Tongue (tissue), 1 donor: ENCODE measurements at regions not wholly inside any gene's neighbourhood (a gene's known extent, or its start where the extent isn't known, plus 50 kb on each side); places are given as distances from the start of the nearest gene placed in this dataset.

Experiments
- DNase-seq: peaks from one replicate; pipeline ENCODE4 v3.0.0-alpha.2; 2015

DNA sequence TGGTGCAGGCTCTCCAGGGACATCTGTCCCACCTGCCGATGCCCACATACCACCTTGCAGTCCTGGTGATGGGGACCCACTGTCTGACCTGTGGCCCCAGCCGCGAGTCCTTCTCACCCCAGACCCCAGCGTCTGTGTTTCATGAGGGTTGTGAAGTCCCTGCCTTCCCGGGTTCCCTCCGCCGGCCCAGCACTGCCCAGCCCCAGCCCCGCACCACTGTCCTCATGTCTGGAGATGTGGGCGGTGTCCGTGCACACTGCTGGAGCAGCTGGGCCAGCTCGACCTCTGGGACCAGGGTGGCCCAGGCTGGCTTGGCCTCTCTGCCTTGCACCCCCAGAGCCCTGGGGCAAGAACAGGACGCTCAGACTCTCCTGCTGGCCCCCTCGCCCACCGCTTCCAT, 199.5 kb upstream of the CIBAR2 start:
- no peak for DNase-seq

DNA sequence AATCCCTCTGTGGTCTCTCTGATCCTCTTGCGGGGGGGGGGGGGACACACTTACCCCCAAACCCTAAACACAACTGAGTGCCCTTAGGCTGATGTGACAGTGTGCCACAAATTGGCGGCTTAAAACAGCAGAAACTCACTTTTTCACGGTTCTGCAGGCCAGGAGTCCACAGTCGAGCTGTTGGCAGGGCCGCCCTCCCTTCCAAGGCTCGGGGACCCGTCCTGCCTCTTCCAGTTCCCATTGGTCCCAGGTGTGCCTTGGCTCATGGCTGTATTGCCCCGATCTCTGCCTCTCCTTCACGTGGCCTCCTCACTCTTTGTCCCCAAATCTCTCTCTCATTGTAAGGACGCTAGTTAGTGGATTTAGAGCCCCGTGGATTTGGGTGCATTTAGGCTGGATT, 199.9 kb upstream of the CIBAR2 start:
- DNase-seq: no peak

DNA sequence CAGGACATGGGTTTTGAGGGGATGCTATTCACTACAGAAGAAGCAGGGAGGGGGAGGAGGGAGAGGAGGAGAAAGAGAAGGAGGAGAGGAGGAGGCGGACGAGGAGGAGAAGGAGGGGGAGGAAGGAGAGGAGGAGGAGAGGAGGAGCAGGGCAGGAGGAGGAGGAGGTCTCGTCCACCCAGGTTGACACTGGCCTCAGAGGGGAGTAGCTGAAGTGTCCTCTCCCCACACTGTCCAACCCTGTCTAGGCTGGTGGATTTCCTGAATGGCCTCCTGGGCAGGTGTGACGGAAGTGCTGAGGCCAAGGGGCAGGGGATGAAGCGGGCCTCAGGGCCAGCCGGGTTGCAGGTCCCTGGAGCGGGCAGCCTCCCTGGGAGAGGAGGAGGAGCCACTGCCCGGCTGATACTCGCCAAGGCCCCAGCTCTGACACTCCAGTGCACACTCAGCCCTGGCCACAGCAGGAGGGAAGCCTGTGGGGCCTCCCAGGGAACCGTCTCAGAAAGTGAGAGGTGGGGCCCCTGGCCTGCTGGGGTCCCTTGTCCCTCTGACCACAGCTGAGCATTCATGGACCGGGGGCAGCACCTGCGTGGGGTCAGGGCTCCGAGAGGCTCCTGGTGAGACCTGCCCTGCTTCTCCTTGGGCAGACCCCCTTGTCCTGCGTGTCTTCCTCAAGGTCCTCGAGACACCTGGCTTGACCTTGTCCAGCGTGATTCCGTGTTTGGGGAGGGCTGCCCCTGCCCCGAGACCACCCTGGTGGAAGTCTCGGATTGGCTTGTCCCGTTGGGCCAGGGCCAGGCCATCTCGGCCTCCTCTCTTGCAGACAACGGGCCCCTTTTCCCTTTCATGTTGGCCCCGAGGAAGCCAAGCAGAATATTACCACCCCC, 200.6 kb upstream of the CIBAR2 start:
- DNase-seq: no peak

DNA sequence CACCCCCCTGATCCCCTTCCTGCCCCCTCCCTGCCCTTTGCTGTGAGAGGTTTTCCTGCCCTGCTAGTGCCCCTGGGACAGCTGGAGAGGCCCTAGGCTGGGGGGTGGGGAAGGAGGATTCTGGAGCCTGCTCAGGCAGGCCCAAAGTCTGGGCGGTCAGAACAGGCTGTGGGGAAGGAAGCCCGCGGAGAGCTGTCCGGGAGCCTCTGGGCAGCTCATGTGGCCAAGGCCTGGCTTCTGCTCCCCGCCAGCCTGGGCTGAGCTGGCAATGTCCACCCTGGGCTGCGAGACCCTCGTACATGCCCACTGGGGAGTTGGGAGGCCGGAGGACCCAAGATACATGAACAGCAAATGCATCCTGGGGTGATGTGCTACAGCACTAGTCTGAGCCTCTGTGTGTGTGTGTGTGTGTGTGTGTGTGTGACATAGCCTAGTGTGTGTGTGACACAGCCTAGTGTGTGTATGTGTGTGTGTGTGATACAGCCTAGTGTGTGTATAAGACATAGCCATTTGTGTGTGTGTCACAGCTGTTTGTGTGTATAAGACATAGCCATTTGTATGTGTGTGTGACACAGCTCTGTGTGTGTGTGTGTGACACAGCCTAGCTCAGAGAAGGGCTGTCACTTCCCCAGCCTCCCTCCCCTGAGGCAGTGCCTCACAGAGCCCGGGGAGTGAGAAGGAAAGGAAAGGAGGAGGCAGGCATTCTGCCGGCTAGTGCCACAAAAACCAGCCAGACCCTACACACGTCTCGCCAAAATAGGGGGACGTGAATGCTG, 201.4 kb upstream of the CIBAR2 start:
- DNase-seq: peak; percentile 78

DNA sequence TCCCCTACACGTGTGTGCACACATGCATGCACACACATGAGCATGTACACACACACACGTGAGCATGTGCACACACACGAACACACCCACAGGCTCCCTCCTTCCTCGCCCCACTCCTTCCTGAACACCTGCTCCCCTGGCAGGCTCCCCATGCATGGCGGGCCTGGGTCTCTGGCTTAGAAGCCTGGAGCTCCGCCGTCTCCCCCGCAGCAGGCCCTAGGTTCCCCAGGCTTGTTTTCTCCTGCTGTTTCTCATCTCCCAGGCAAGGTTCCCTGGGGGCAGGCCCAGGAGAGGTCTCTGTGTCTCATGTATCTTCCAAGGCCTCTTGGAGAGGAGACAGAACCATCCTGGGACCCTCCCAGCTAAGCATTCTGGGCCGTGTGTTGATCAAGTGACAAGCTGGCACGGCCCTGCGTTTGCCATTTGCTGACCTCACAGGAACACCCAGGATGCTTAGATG, 202.3 kb upstream of the CIBAR2 start:
- peak; percentile 64 for DNase-seq

DNA sequence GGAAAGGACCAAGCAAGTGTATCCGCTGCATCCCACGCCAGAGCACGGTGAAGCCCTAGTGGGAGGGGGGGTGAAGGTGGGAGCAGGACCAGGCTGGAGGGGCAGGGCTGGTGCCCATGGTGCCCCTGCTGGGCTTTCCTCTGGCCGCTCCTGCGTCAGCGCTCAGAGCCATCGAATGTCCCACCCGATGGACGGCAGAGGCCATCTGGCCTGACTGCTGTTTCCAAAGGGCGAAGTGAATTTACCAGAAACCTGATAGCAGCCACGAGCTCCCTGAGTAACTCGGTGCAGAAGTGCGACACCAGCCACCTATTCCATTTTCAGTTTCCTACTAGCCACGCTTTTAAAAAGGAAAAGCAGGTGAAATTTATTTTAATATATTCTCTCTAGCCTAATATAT, 203.6 kb upstream of the CIBAR2 start:
- no peak for DNase-seq

DNA sequence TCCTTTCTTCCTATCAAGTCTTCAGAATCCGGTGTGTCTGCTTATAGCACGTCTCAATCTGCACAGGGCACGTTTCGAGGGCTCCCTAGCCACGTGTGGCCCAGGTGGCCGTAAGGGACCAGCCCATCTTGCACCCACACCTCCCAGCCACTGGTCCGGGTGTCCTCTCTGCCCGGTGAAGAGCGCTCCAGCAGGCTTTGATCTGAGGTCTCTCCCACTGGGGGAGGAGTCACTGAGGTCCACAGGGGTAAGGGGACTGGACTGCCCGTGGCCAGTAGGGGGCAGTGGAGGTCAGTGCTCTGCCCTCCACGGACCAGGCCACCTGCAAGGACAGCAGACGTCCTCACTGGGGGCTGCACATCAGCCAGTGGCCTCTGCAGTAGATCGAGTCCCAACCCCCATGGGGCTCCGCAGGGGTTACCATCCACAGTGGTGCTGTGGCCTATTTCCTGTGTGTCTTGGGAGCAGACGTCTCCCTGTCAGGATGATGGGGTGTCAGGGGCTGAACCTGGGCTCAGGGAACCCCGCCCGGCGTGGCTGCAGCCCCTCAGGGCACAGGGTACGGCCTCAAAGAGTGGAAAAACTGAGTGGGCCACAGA, 204.1 kb upstream of the CIBAR2 start:
- peak; percentile 67 for DNase-seq

DNA sequence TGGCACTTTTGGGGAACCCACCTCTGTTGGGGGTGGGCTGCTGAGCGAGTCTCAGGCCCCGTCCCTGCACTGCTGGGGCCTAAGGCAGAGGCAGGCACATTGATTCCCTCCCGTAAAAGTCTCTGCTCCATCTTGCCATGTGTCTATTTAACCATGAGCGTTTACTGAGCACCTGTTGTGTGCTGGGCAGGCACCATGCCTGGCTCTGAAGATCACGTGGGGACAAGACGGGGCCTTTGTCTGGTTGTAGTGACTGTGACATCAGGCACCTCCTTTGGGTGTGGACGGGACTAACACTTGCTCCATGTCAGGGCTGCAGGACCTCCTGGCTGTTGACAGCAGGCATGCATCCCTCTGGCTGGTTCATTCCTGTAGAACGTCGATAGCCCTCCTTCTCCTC, 204.7 kb upstream of the CIBAR2 start:
- peak; percentile 72 for DNase-seq

DNA sequence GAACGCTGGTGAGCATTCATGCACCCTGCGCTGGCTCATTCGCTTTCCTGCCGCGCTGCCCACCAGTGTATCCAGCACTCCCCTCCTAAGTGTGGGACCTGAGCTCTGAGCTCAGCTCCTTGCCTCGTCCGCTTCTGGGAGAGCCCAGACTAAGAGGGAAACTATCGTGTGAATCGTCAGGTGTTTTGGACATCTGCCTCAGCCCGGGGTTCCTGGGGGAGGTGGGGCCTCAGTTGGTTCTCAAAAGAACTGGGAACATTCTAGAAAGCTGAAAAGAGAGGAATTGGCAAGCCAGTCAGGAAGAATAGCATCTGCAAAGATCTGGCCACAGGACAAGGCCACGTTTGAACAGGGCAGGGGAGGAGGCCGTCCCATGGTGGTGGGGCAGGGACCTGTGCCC, 205.4 kb upstream of the CIBAR2 start:
- no peak for DNase-seq

DNA sequence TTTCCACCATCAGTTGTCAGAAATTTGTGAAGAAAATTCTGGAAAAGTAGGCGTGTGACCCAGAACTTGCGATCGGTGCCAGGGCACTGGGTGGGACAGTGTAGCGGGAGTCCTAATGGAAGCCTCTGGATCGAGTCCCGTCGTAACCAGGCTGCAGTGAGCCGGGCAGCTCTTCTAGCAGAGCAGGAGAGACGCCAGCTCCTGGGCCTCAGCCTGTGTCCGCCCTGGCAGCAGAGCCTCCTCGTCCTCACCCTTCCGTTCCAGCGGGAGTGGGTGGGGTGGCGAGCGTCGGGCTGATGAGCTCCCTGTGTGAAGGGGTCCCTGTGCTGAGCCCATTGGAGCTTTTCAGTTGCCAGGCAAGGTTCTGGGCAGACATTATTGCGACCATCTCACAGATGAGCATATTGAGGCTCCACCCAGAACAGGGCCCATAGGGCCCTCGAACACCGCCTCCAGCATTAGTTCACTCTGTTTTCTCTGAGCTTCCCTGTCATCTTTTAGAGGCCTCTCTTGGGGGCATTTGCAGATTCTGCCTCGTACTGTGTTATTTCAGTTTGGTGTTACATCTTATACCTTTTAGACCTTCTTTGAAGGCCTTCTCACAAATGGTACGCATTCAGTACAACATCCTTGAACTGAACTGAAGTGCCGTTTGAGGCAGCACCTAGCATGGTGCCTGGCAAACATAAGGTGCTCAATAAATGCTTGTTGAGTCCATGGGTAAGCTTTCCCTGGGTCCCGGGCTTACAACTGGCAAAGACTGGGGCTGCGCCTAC, 207.1 kb upstream of the CIBAR2 start:
- no peak for DNase-seq

DNA sequence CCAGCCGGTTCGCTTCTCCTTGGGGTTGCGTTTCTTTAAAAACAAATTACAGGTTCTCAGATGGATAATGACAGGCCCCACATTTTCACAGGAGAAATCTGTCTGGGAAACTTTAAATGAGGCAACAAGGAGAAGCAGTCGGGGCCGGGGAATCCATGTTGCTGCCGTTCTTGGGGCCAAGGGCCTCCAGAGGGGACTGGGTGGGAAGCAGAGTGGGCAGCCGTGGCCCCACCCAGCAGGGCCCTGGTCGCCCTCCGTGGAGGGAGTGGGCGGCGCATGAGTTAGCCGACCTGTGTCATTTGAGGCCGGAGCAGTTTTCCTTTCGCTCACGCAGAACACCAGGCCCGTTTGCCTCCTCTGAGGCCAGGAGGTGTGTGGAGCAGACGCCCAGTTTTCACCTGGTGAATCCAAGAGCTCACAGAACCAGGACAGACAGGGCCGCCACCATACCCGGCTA, 207.7 kb upstream of the CIBAR2 start:
- no peak for DNase-seq

DNA sequence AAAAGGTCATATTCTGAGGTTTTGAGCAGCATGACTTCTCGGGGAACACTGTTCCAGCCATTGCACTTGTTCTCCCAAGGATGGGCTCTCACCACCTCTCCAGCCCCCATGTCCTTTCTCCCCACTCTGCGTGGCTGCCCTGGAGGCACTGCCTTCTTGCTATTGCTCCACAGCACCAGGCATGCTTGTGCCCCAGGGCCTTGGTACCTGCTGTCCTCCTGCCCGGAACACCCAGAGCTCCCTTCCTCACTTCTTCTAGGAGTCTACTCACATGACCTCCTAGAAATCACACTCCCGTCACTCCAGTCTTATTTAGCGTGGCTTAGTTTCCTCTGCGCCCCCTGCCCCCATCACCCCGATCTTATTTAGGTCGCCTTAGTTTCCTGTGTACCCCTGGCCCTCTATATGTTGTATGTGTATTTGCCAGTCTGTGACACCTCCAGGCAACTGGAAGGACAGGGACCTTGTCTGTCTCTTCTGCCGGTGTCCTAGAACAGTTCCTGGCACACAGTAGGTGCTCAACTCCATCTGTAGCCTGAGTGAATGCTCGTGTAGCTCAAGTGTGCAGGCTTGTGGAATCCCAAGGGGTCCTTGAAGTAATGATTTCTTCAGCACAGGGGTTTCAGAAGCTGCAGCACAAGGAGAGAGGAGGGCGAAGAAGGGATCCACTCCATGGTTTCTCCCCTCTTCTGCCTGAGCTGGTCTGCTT, 208.6 kb upstream of the CIBAR2 start:
- DNase-seq: no peak

DNA sequence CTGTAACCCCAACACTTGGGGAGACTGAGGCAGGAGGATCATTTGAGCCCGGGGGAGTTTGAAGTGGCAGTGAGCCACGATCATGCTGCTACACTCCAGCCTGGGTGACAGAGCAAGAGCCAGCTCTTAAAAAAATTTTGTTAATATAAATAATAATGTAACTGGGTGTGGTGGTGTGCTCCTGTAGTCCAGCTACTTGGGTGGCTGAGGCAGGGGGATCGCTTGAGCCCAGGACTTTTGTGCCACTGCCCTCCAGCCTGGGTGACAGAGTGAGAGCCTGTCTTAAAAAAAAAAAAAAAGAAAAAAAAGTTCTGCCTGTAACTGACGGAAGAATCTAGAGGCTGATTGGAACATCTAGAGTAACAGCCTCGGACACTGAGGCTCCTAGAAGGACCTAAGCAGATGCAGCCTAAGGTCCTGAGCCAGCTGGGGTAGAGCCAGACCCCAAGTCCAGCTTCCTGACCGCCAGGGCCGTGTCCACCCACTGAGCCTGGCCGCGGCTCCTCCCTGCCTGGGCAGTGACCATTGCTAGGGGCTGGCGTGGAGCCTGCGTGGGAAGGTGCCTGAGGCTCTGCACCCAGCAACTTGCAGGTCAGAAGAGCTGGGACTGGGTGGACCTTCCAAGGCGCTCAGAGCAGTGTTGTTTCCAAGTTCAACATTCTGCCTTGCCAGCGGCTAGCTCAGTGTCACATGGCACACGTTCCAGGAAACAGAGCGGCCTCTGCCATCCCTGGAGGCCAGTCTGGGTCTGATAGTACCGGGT, 209.4 kb upstream of the CIBAR2 start:
- DNase-seq: peak; percentile 75

DNA sequence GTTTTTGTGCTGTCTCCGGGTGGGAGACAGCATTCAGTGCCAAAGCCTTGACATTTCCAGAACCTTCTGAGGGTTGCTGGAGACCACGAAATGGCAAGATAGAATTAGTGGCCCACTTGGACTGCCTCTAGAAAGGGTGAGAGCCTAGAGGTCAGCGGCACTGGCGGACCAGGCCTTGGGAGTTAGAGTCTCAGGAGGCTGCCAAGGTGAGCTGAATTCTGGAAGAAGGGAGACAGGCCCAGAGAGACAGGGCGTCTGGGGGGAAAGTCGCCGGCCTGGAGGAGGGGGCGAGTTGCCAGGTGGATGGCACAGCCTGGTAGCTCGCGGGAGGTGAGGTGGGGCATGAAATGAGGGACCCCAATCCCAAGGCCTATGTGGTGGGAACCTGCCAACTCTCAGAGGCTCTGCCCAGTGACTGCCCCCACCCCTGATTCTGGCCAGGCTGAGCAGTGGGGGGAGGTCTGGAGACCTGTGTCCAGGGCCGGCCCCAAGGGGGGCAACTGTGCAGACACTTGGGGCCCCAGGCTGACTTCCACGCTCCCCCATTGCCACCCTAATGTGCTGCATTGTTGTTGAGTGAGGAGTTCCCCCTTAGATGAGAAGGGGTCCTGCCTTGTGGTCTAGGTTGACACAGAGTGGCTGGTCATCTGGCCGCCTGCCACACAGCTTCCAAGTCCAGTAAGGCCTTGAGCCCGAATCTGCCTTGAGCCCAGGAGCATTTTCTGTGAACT, 211.1 kb upstream of the CIBAR2 start:
- DNase-seq: no peak

DNA sequence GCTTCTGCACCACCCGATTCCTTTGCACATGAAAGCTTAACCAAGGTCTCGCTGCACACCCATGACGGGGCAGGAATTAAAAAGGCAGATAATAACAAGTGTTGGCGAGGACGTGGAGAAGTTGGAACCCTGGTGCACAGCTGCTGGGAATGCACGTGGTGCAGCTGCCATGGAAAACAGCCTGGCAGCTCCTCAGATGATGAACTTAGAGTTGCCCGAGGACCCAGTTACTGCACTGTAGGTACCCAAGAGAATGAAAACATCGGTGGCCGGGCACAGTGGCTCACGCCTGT, 211.6 kb upstream of the CIBAR2 start:
- DNase-seq: no peak

DNA sequence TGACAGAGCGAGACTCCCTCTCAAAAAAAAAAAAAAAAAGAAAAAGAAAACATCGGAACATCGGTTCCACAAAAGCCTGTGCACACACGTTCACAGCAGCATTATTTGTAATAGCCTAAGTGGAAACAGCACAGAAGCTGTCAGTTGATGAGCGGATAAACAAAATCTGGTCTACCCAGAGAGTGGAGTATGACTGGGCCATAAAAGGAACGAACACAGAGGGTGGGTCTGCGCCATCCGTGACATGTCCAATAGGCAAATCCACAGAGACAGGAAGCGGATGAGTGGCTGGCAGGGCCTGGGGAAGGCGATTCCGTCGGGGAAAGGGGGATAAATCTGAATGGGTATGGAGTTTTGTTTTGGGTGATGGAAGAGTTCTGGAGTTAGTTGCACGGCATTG, 212.2 kb upstream of the CIBAR2 start:
- no peak for DNase-seq

DNA sequence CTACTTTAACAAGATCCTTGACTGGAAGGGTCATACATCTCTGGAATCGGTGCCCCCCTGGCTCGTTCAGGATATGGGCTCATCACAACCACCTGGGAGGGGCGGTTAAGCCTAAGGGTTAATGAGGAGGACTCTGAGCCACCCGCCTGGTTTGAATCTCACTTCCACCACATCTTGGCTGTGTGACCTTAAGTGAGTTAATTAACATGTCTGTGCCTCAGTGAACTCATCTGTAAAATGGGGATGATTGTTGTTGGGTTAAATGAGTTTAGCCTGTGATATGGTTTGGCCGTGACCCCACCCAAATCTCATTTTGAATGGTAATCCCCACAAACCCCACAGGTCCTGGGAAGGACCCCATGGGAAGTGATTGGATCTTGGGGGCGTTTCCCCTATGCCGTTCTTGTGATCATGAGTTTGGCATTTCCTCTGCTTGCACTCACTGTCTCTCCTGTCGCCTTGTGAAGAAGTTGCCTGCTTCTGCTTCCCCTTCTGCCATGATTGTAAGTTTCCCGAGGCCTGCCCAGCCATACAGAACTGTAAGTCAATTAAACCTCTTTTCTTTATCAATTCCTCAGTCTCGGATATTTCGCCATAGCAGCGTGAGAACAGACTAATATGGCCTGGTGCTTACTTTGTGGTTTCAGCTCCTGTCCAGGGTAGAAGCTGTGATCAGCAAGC, 214.0 kb upstream of the CIBAR2 start:
- DNase-seq: no peak

DNA sequence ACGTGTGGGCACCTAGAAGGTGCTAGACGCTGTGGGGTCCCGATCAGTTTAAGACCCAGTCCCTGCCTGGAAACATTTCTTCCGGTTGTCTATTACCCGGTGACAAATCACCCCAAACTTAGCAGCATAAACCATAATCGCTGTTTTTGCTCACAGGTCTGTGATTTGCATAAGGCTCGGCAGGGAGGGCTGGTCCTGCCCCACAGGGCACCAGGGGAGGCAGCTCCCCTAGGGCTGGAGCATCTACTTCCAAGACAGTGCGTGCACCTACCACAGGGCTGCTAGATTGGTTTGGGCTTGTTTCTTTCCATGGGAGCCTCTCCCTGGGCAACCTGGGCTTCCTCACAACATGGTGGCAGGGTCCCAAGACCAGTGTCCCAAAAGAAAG, 214.5 kb upstream of the CIBAR2 start:
- DNase-seq: no peak
